ENCODE measurements at regions not wholly inside any gene's neighbourhood (a gene's known extent, or its start where the extent isn't known, plus 50 kb on each side); places are given as distances from the start of the nearest gene placed in this dataset.

GRCh38 chr5:98259595-98259994 is 513.9 kb upstream of the RGMB start:
- TF ChIP-seq CTCF (IDR thresholded peaks at IDR 0.05; ENCODE audit: insufficient read depth, low read depth, low read length) = no peak
- no peak for DNase-seq (ENCODE audit: low read depth)
- H3K4me3 ChIP-seq (ENCODE audit: low read depth, low read length) = no peak overlapping the region

- no peak for DNase-seq (ENCODE audit: low read depth)
- no peak for TF ChIP-seq CTCF (IDR thresholded peaks at IDR 0.05; ENCODE audit: insufficient read depth, low read depth, low read length)
- no peak overlapping the region for H3K4me3 ChIP-seq (ENCODE audit: low read depth, low read length)
Measured at GRCh38 chr5:98263084-98263483, 510.4 kb upstream of the RGMB start.

DNA sequence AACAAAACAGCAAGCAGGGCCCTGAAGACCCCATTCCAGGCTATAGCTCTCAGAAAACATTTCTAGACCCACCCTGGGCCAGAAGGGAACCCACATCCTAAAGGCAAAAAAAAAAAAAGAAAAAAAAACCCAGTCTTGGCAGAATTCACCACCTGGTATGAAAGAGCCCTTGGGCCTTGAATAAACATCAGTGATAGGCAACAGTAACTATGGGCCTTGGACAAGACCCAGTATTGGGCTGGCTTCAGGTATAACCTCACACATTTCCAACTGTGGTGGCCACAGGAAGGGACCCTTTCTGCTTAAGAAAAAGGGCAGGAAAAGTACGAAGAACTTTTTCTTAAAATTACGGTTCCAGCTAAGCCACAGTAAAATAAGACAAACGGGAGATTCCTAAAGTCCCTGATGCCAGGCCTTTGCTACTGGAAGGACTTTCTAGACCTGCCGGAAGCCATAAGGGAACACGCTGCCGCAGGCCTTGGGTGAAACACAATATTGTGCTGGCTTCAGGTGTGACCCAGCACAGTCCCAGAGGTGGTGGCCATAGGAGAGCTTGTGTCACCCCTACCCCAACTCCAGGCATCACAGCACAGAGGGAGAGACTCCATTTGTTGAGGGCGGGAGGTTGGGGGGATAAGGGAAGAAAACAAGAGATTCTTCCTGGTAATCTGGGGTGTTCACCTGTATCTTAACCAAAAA is 505.2 kb upstream of the RGMB start:
- no peak for TF ChIP-seq CTCF (IDR thresholded peaks at IDR 0.05; ENCODE audit: insufficient read depth, low read depth, low read length)
- DNase-seq (ENCODE audit: low read depth) = no peak
- H3K4me3 ChIP-seq (ENCODE audit: low read depth, low read length) = no peak overlapping the region

DNA sequence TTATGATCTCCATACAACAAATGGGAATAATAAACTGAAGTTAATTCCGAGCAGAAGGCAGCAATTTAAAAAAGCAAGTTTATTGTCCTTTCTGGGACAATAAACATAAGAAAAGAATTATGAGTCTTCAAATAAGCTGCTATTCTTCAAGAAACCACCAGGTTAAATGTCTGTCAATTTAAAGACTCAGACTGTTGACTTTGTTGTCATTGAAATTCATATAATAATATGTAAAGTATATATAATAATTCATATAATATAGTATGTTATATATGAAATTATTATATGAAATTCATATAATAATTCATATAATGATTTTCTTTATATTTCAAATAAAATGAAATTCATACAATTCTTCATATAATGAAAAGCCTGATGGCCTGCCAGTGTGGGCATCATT is 497.5 kb upstream of the RGMB start:
- no peak for TF ChIP-seq CTCF (IDR thresholded peaks at IDR 0.05; ENCODE audit: insufficient read depth, low read depth, low read length)
- H3K4me3 ChIP-seq (ENCODE audit: low read depth, low read length) = no peak overlapping the region
- DNase-seq (ENCODE audit: low read depth) = no peak

DNA sequence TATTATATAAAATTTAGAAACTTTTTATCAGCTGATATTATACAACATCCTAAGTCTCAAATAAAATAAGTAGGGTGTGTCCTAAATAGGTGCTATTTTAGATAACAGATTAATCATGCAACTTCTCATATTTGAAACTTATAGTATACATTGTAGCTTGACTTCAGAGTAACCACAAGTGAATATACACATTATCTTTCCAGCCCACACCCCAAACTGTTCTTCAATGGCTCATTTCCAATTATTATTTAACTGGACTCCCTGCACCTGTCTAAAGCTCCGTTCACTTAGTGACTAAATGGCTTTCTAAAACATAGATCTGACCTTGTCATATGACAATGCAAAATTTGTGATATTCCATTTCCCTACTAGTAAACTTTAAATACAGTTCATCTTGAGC is 490.9 kb upstream of the RGMB start:
- no peak for TF ChIP-seq CTCF (IDR thresholded peaks at IDR 0.05; ENCODE audit: insufficient read depth, low read depth, low read length)
- DNase-seq (ENCODE audit: low read depth) = no peak
- no peak overlapping the region for H3K4me3 ChIP-seq (ENCODE audit: low read depth, low read length)

- DNase-seq (ENCODE audit: low read depth) = no peak
- H3K4me3 ChIP-seq (ENCODE audit: low read depth, low read length) = no peak overlapping the region
- TF ChIP-seq CTCF (IDR thresholded peaks at IDR 0.05; ENCODE audit: insufficient read depth, low read depth, low read length) = no peak
Measured at GRCh38 chr5:98292496-98292895, 481.0 kb upstream of the RGMB start.

- TF ChIP-seq CTCF (IDR thresholded peaks at IDR 0.05; ENCODE audit: insufficient read depth, low read depth, low read length) = no peak
- DNase-seq (ENCODE audit: low read depth) = peak; percentile 63
- no peak overlapping the region for H3K4me3 ChIP-seq (ENCODE audit: low read depth, low read length)
Measured at GRCh38 chr5:98296426-98296825, 477.0 kb upstream of the RGMB start.

Data from fibroblast of villous mesenchyme (primary cell).